Caco-2 (cell line): ENCODE measurements at regions not wholly inside any gene's neighbourhood (a gene's known extent, or its start where the extent isn't known, plus 50 kb on each side); places are given as distances from the start of the nearest gene placed in this dataset.

ENCODE experiments used
- BruUV-seq: library from RNA; stranded (reverse); fragments of 400-500 nt; replicated peaks from 2 replicates; lab custom pipeline; 2021; lab: Mats Ljungman, UMichigan
- CTCF ChIA-PET: fragments of 300-600 bp; sonication (Branson Sonifier 250); formaldehyde crosslinking; loops from one replicate; lab custom pipeline; 2022; ENCODE audit warnings: antibody characterized with exemption; lab: Charles Lee
- POLR2A ChIA-PET: fragments of 300-600 bp; sonication (Branson Sonifier 250); formaldehyde crosslinking; loops from one replicate; lab custom pipeline; 2022; ENCODE audit warnings: antibody characterized with exemption; lab: Charles Lee
- DNase-seq, 2 experiments: peaks; one replicate each; pipeline versions ENCODE4 v3.0.0 to v3.0.0-alpha.2; 2020 to 2022
- H3K27me3 ChIP-seq: replicated peaks from 2 replicates; pipeline ENCODE4 v1.6.0; 2011; ENCODE audit warnings: low read length; ENCODE audit not compliant: control insufficient read depth, insufficient read depth
- H3K36me3 ChIP-seq: 2 replicates; pipeline ENCODE4 v1.5.1; 2011; ENCODE audit warnings: low read length; ENCODE audit not compliant: control insufficient read depth, insufficient read depth
- H3K4me1 ChIP-seq: fragments of 250-450 bp; sonication (Bioruptor Pico); 2 replicates; pipeline ENCODE4 v1.5.1; 2020; ENCODE audit warnings: mild to moderate bottlenecking
- H3K4me3 ChIP-seq: 2 replicates; pipeline ENCODE4 v1.5.1; 2011; ENCODE audit warnings: low read depth, mild to moderate bottlenecking, control low read depth, low read length
- H3K9me3 ChIP-seq: fragments of 250-450 bp; sonication (Bioruptor Pico); 2 replicates; pipeline ENCODE4 v1.5.1; 2020; ENCODE audit warnings: mild to moderate bottlenecking, moderate library complexity
- H3K27ac Mint-ChIP-seq: one replicate; pipeline ENCODE4 v1.8.0; 2022; ENCODE audit warnings: mixed read lengths; ENCODE audit not compliant: unreplicated experiment
- H3K27me3 Mint-ChIP-seq: one replicate; pipeline ENCODE4 v1.8.0; 2022; ENCODE audit warnings: mixed read lengths; ENCODE audit not compliant: insufficient read depth, unreplicated experiment
- H3K36me3 Mint-ChIP-seq: one replicate; pipeline ENCODE4 v1.8.0; 2022; ENCODE audit warnings: mild to moderate bottlenecking, mixed read lengths; ENCODE audit not compliant: insufficient read depth, unreplicated experiment
- H3K4me1 Mint-ChIP-seq: one replicate; pipeline ENCODE4 v1.8.0; 2022; ENCODE audit warnings: low read depth, mixed read lengths; ENCODE audit not compliant: unreplicated experiment
- H3K4me3 Mint-ChIP-seq: one replicate; pipeline ENCODE4 v1.8.0; 2022; ENCODE audit warnings: mild to moderate bottlenecking, moderate library complexity, mixed read lengths; ENCODE audit not compliant: unreplicated experiment
- H3K9me3 Mint-ChIP-seq: one replicate; pipeline ENCODE4 v1.8.0; 2022; ENCODE audit warnings: mixed read lengths; ENCODE audit not compliant: unreplicated experiment
- intact Hi-C: fragments of 100-400 bp; cut with micrococcal nuclease; formaldehyde crosslinking; loops from one replicate; pipeline ENCODE4 v1.10.0; 2022; ENCODE audit not compliant: unreplicated experiment
- TF ChIP-seq, protein P1 (sequence below), 2 experiments: fragments of 200-600 bp in 1 of 2; IDR thresholded peaks; 1 replicate in 1 of 2; 2 replicates in 1 of 2; pipeline versions ENCODE4 v1.5.1 to v1.8.0; 2011 to 2022; ENCODE audit warnings: antibody characterized with exemption in 1 of 2, control low read depth in 1 of 2, inconsistent platforms in 1 of 2, low read depth in 1 of 2, low read length in 1 of 2, mild to moderate bottlenecking in 1 of 2, moderate library complexity in 1 of 2; ENCODE audit not compliant: insufficient read depth in 1 of 2, severe bottlenecking in 1 of 2, unreplicated experiment in 1 of 2

DNA sequence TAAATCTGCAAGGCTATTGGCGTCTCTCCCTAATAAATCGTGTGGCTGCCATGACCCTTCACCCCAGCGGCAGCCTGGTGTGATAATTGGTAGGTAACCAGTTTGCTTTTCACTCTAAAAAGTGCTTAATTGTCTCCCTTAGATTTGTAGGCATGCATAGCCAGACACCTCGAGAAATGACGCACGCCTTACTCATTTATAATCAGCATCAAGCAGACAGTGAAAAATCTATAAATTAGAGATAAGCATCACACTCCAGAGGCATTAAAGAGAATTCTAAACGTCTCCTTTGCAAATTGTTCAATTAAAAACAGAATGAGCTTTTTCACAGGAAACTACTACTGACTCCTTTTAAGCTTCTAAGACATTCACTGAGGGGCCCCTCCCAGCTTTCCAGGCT, 110.2 kb upstream of the RPS6KA2 start:
- TF ChIP-seq, protein P1, sequence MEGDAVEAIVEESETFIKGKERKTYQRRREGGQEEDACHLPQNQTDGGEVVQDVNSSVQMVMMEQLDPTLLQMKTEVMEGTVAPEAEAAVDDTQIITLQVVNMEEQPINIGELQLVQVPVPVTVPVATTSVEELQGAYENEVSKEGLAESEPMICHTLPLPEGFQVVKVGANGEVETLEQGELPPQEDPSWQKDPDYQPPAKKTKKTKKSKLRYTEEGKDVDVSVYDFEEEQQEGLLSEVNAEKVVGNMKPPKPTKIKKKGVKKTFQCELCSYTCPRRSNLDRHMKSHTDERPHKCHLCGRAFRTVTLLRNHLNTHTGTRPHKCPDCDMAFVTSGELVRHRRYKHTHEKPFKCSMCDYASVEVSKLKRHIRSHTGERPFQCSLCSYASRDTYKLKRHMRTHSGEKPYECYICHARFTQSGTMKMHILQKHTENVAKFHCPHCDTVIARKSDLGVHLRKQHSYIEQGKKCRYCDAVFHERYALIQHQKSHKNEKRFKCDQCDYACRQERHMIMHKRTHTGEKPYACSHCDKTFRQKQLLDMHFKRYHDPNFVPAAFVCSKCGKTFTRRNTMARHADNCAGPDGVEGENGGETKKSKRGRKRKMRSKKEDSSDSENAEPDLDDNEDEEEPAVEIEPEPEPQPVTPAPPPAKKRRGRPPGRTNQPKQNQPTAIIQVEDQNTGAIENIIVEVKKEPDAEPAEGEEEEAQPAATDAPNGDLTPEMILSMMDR (IDR thresholded peaks at IDR 0.05; ENCODE audit: insufficient read depth in 1 of 2, low read depth in 1 of 2, low read length in 1 of 2, severe bottlenecking in 1 of 2, unreplicated experiment in 1 of 2): no peak
- no peak overlapping the region for H3K4me3 Mint-ChIP-seq
- no peaks in the 10 kb centered on the region for H3K9me3 Mint-ChIP-seq
- Histone ChIP-seq H3K9me3 (no peaks in the 10 kb centered on the region), H3K4me1 (no peaks in the 10 kb centered on the region), H3K27me3 (no peaks in the 10 kb centered on the region), H3K36me3 (no peaks in the 10 kb centered on the region), H3K4me3 (no peak overlapping the region)
- intact Hi-C loops: no loop called here
- H3K4me1 Mint-ChIP-seq: no peaks in the 10 kb centered on the region
- ChIA-PET CTCF (no interaction called here), POLR2A (no interaction called here)
- H3K27ac Mint-ChIP-seq: no peak overlapping the region
- DNase-seq: no peak
- BruUV-seq: no TSS peak
- H3K27me3 Mint-ChIP-seq: peaks cover 6% of the 10 kb centered on the region
- no peaks in the 10 kb centered on the region for H3K36me3 Mint-ChIP-seq

DNA sequence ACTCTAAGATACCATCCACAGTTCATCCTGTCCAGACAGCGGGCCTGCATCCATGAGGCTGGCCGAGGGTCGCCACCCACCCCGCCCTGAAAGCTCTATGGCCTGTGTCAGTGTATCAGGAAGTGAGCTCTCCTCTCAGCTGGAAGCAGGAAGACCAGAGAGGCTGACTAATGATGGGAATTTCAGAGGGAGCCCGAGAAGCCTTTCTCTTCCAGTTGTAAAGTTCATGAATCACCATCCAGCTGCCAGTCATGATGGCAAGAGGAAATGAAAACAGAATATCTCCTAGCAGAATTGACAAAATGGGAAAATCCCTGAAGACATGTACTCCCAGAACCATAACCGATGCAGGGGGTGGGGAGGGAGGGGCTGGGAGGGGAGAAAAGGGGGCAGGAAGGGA, 109.6 kb upstream of the RPS6KA2 start:
- Mint-ChIP-seq H3K27ac (no peak overlapping the region), H3K27me3 (peaks cover 6% of the 10 kb centered on the region), H3K36me3 (no peaks in the 10 kb centered on the region), H3K9me3 (no peaks in the 10 kb centered on the region), H3K4me3 (no peak overlapping the region), H3K4me1 (no peaks in the 10 kb centered on the region)
- no peaks in the 10 kb centered on the region for H3K4me1 ChIP-seq
- no peak for DNase-seq
- no peaks in the 10 kb centered on the region for H3K36me3 ChIP-seq
- H3K9me3 ChIP-seq: no peaks in the 10 kb centered on the region
- H3K4me3 ChIP-seq: no peak overlapping the region
- no peaks in the 10 kb centered on the region for H3K27me3 ChIP-seq
- POLR2A ChIA-PET: no interaction called here
- TF ChIP-seq, protein P1 (IDR thresholded peaks at IDR 0.05; ENCODE audit: insufficient read depth in 1 of 2, low read depth in 1 of 2, low read length in 1 of 2, severe bottlenecking in 1 of 2, unreplicated experiment in 1 of 2): no peak
- intact Hi-C loops: no loop called here
- CTCF ChIA-PET: no interaction called here
- BruUV-seq: no TSS peak

DNA sequence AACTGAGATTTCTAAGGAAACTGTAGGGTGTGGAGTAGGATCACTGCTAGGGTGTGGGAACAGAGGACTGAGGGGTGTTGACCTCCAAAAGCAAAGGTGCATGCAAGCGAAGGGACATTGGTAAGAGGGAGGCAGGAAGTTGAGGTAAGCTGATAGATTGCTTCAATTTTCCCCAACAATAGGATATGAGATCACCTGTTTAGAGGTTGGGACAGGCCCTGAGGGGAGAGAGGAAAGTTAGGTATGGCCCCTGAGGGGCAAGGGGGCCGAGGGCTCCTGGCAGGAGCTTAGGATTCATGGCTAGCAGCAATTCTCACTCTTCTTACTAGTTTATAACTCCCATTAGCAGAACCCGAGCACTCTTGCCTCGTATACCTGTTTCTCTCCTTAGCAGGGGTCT, 106.8 kb upstream of the RPS6KA2 start:
- CTCF ChIA-PET: no interaction called here
- TF ChIP-seq, protein P1 (IDR thresholded peaks at IDR 0.05; ENCODE audit: insufficient read depth in 1 of 2, low read depth in 1 of 2, low read length in 1 of 2, severe bottlenecking in 1 of 2, unreplicated experiment in 1 of 2): no peak
- Mint-ChIP-seq H3K27me3 (peaks cover 9% of the 10 kb centered on the region), H3K4me3 (no peak overlapping the region), H3K4me1 (no peaks in the 10 kb centered on the region), H3K27ac (no peak overlapping the region), H3K9me3 (no peaks in the 10 kb centered on the region), H3K36me3 (no peaks in the 10 kb centered on the region)
- no peaks in the 10 kb centered on the region for H3K36me3 ChIP-seq
- no peak for DNase-seq
- BruUV-seq: no TSS peak
- H3K4me1 ChIP-seq: no peaks in the 10 kb centered on the region
- H3K27me3 ChIP-seq: no peaks in the 10 kb centered on the region
- POLR2A ChIA-PET: no interaction called here
- no peaks in the 10 kb centered on the region for H3K9me3 ChIP-seq
- no peak overlapping the region for H3K4me3 ChIP-seq
- intact Hi-C loops: no loop called here
